ENCODE measurements at regions not wholly inside any gene's neighbourhood (a gene's known extent, or its start where the extent isn't known, plus 50 kb on each side); places are given as distances from the start of the nearest gene placed in this dataset.

GRCh38 chr5:25358919-25359318 is 714.1 kb upstream of the CDH10 start:
- intact Hi-C loops (cut with DNase I; ENCODE audit: low total_unique reads): no loop called here
- Histone ChIP-seq H3K4me1 (no peaks in the 10 kb centered on the region), H3K27me3 (no peaks in the 10 kb centered on the region), H3K27ac (no peak overlapping the region), H3K36me3 (no peaks in the 10 kb centered on the region), H3K9me3 (no peaks in the 10 kb centered on the region), H3K4me3 (no peak overlapping the region)
- DNase-seq: no peak
- TF ChIP-seq CTCF (IDR thresholded peaks at IDR 0.05): no peak

- no peak for DNase-seq
- no peaks in the 10 kb centered on the region for H3K9me3 ChIP-seq
- no peaks in the 10 kb centered on the region for H3K4me1 ChIP-seq
- H3K4me3 ChIP-seq: no peak overlapping the region
- no peak for TF ChIP-seq CTCF (IDR thresholded peaks at IDR 0.05)
- no peak overlapping the region for H3K27ac ChIP-seq
- no peaks in the 10 kb centered on the region for H3K36me3 ChIP-seq
- H3K27me3 ChIP-seq: no peaks in the 10 kb centered on the region
- intact Hi-C loops (cut with DNase I; ENCODE audit: low total_unique reads): no loop called here
These were observed 712.8 kb upstream of the CDH10 start for GRCh38 chr5:25357605-25358004.

- H3K36me3 ChIP-seq: no peaks in the 10 kb centered on the region
- DNase-seq: no peak
- H3K4me3 ChIP-seq: no peak overlapping the region
- intact Hi-C loops (cut with DNase I; ENCODE audit: low total_unique reads): no loop called here
- no peaks in the 10 kb centered on the region for H3K27me3 ChIP-seq
- TF ChIP-seq CTCF (IDR thresholded peaks at IDR 0.05): no peak
- no peak overlapping the region for H3K27ac ChIP-seq
- no peaks in the 10 kb centered on the region for H3K9me3 ChIP-seq
- H3K4me1 ChIP-seq: no peaks in the 10 kb centered on the region
These were observed 705.0 kb upstream of the CDH10 start for GRCh38 chr5:25349746-25350145.

GRCh38 chr5:25345240-25345771 is 700.5 kb upstream of the CDH10 start:
- no peaks in the 10 kb centered on the region for H3K9me3 ChIP-seq
- no peak for TF ChIP-seq CTCF (IDR thresholded peaks at IDR 0.05)
- intact Hi-C loops (cut with DNase I; ENCODE audit: low total_unique reads): no loop called here
- H3K27me3 ChIP-seq: no peaks in the 10 kb centered on the region
- DNase-seq: no peak
- no peak overlapping the region for H3K4me3 ChIP-seq
- H3K27ac ChIP-seq: no peak overlapping the region
- no peaks in the 10 kb centered on the region for H3K4me1 ChIP-seq
- no peaks in the 10 kb centered on the region for H3K36me3 ChIP-seq

- Histone ChIP-seq H3K9me3 (no peaks in the 10 kb centered on the region), H3K27me3 (no peaks in the 10 kb centered on the region), H3K4me3 (no peak overlapping the region), H3K36me3 (no peaks in the 10 kb centered on the region), H3K27ac (no peak overlapping the region), H3K4me1 (no peaks in the 10 kb centered on the region)
- TF ChIP-seq CTCF (IDR thresholded peaks at IDR 0.05): no peak
- no peak for DNase-seq
- intact Hi-C loops (cut with DNase I; ENCODE audit: low total_unique reads): no loop called here
These were observed 694.8 kb upstream of the CDH10 start for GRCh38 chr5:25339541-25339940.

- intact Hi-C loops (cut with DNase I; ENCODE audit: low total_unique reads): no loop called here
- Histone ChIP-seq H3K4me1 (no peaks in the 10 kb centered on the region), H3K27me3 (no peaks in the 10 kb centered on the region), H3K4me3 (no peak overlapping the region), H3K36me3 (no peaks in the 10 kb centered on the region), H3K27ac (no peak overlapping the region), H3K9me3 (no peaks in the 10 kb centered on the region)
- DNase-seq: no peak
- no peak for TF ChIP-seq CTCF (IDR thresholded peaks at IDR 0.05)
These were observed 689.6 kb upstream of the CDH10 start for GRCh38 chr5:25334350-25334749.

All from tibial artery (tissue), 4 donors.